ENCODE measurements at regions not wholly inside any gene's neighbourhood (a gene's known extent, or its start where the extent isn't known, plus 50 kb on each side); places are given as distances from the start of the nearest gene placed in this dataset.
"Not testable (repeated sequence)": the region's sequence is repeated elsewhere in the genome, so short reads cannot be mapped to it uniquely, and the experiment has no call there.

GRCh38 chr14:106787626-106788025, 1261.2 kb downstream of the TMEM121 start:
- no peaks in the 10 kb centered on the region for H3K4me1 ChIP-seq (ENCODE audit: insufficient read depth, low read length)
- no peak overlapping the region for H2AFZ ChIP-seq (ENCODE audit: low read depth, low read length)
- no peak overlapping the region for H3K4me3 ChIP-seq (ENCODE audit: low read length)
- no peaks in the 10 kb centered on the region for H3K36me3 ChIP-seq (ENCODE audit: insufficient read depth, low read length)
- no peaks in the 10 kb centered on the region for H3K9me3 ChIP-seq (ENCODE audit: low read length)
- H3K27me3 ChIP-seq (ENCODE audit: insufficient read depth, low read length) = no peaks in the 10 kb centered on the region

GRCh38 chr14:106788534-106788933, 1262.2 kb downstream of the TMEM121 start:
- Histone ChIP-seq H2AFZ (ENCODE audit: low read depth, low read length) (no peak overlapping the region), H3K27me3 (ENCODE audit: insufficient read depth, low read length) (no peaks in the 10 kb centered on the region), H3K4me1 (ENCODE audit: insufficient read depth, low read length) (no peaks in the 10 kb centered on the region), H3K9me3 (ENCODE audit: low read length) (no peaks in the 10 kb centered on the region), H3K36me3 (ENCODE audit: insufficient read depth, low read length) (no peaks in the 10 kb centered on the region), H3K4me3 (ENCODE audit: low read length) (no peak overlapping the region)

DNA sequence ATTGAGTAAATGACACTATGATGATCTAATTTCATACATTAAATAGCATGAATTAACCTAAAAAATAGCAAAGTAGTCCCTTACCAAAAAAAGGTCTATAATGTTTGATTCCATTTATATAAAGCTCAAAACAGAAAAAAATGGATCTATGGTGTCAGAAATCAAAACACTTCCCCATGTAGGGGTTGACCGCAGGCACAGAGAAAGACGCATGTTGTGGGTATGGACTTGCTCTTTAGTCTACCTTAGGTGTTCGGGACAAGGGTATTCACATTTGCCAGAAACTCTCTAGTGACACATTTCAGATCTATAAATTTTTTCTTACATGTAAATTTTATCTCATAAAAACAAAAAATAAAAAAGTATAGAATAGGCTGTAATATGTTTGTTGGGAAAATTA, 1262.9 kb downstream of the TMEM121 start:
- Histone ChIP-seq H3K27me3 (ENCODE audit: insufficient read depth, low read length) (no peaks in the 10 kb centered on the region), H3K4me1 (ENCODE audit: insufficient read depth, low read length) (no peaks in the 10 kb centered on the region), H3K36me3 (ENCODE audit: insufficient read depth, low read length) (no peaks in the 10 kb centered on the region), H3K4me3 (ENCODE audit: low read length) (no peak overlapping the region), H2AFZ (ENCODE audit: low read depth, low read length) (no peak overlapping the region), H3K9me3 (ENCODE audit: low read length) (no peaks in the 10 kb centered on the region)

DNA sequence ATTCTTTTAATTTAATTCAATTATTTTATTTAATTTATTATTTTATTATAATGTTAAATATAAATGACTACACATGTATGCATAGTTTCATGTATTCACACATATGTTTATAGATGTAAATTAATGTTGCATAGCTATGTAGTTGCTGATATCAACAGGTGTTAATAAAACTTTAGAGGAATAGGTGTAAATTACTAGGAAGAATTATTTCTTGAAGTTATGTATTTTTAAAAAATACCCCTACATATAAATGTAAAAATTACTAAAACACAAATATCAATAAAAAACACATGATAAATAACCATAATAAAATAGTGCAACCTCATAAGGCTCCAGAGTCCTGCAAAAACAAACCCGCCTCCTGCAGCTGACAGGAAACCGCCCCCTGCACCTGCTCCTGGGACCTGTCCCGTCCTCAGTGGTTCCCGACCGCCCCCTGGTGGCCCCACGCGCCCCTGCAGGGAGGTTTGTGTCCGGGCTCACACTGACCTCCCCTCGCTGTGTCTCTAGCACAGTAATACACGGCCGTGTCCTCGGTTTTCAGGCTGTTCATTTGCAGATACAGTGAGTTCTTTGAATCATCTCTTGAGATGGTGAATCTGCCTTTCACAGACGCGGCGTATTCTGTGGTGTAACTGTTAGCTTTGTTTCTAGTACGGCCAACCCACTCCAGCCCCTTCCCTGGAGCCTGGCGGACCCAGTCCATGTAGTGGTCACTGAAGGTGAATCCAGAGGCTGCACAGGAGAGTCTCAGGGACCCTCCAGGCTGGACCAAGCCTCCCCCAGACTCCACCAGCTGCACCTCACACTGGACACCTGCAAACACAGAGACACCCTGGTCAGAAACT, 1264.0 kb downstream of the TMEM121 start:
- Histone ChIP-seq H3K4me1 (ENCODE audit: insufficient read depth, low read length) (no peaks in the 10 kb centered on the region), H3K36me3 (ENCODE audit: insufficient read depth, low read length) (no peaks in the 10 kb centered on the region), H3K27me3 (ENCODE audit: insufficient read depth, low read length) (no peaks in the 10 kb centered on the region), H2AFZ (ENCODE audit: low read depth, low read length) (no peak overlapping the region), H3K4me3 (ENCODE audit: low read length) (no peak overlapping the region), H3K9me3 (ENCODE audit: low read length) (no peaks in the 10 kb centered on the region)

- no peaks in the 10 kb centered on the region for H3K36me3 ChIP-seq (ENCODE audit: insufficient read depth, low read length)
- H3K4me3 ChIP-seq (ENCODE audit: low read length) = no peak overlapping the region
- H3K4me1 ChIP-seq (ENCODE audit: insufficient read depth, low read length) = no peaks in the 10 kb centered on the region
- no peaks in the 10 kb centered on the region for H3K27me3 ChIP-seq (ENCODE audit: insufficient read depth, low read length)
- no peaks in the 10 kb centered on the region for H3K9me3 ChIP-seq (ENCODE audit: low read length)
- H2AFZ ChIP-seq (ENCODE audit: low read depth, low read length) = no peak overlapping the region
Measured at GRCh38 chr14:106792543-106792942, 1266.2 kb downstream of the TMEM121 start.

DNA sequence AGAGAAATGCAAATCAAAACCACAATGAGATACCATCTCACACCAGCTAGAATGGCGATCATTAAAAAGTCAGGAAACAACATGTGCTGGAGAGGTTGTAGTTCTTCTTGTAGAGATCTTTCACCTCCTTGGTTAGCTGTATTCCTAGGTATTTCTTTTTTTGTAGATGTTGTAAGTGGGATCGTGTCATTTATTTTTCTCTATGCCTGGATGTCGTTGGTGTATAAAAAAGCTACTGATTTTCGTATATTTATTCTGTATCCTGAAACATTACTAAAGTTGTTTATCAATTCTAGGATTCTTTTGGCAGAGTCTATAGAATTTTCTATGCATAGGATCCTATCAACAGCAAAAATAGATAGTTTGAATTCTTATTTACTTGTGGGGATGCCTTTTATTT, 1271.8 kb downstream of the TMEM121 start:
- not testable (repeated sequence) for H3K27me3 ChIP-seq (ENCODE audit: insufficient read depth, low read length); H3K4me3 ChIP-seq (ENCODE audit: low read length); H3K4me1 ChIP-seq (ENCODE audit: insufficient read depth, low read length); H3K36me3 ChIP-seq (ENCODE audit: insufficient read depth, low read length); H3K9me3 ChIP-seq (ENCODE audit: low read length); H2AFZ ChIP-seq (ENCODE audit: low read depth, low read length)

GRCh38 chr14:106802413-106803364, 1276.3 kb downstream of the TMEM121 start:
- no peak overlapping the region for H3K4me3 ChIP-seq (ENCODE audit: low read length)
- no peaks in the 10 kb centered on the region for H3K36me3 ChIP-seq (ENCODE audit: insufficient read depth, low read length)
- H3K4me1 ChIP-seq (ENCODE audit: insufficient read depth, low read length) = no peaks in the 10 kb centered on the region
- H3K27me3 ChIP-seq (ENCODE audit: insufficient read depth, low read length) = no peaks in the 10 kb centered on the region
- H2AFZ ChIP-seq (ENCODE audit: low read depth, low read length) = no peak overlapping the region
- H3K9me3 ChIP-seq (ENCODE audit: low read length) = no peaks in the 10 kb centered on the region

GRCh38 chr14:106803379-106803778, 1277.0 kb downstream of the TMEM121 start:
- Histone ChIP-seq H3K4me1 (ENCODE audit: insufficient read depth, low read length) (no peaks in the 10 kb centered on the region), H3K27me3 (ENCODE audit: insufficient read depth, low read length) (no peaks in the 10 kb centered on the region), H3K4me3 (ENCODE audit: low read length) (no peak overlapping the region), H2AFZ (ENCODE audit: low read depth, low read length) (no peak overlapping the region), H3K9me3 (ENCODE audit: low read length) (no peaks in the 10 kb centered on the region), H3K36me3 (ENCODE audit: insufficient read depth, low read length) (no peaks in the 10 kb centered on the region)

- no peak overlapping the region for H2AFZ ChIP-seq (ENCODE audit: low read depth, low read length)
- H3K4me3 ChIP-seq (ENCODE audit: low read length) = no peak overlapping the region
- H3K36me3 ChIP-seq (ENCODE audit: insufficient read depth, low read length) = no peaks in the 10 kb centered on the region
- no peaks in the 10 kb centered on the region for H3K4me1 ChIP-seq (ENCODE audit: insufficient read depth, low read length)
- H3K27me3 ChIP-seq (ENCODE audit: insufficient read depth, low read length) = no peaks in the 10 kb centered on the region
- H3K9me3 ChIP-seq (ENCODE audit: low read length) = no peaks in the 10 kb centered on the region
Measured at GRCh38 chr14:106807493-106807892, 1281.1 kb downstream of the TMEM121 start.

- Histone ChIP-seq H3K27me3 (ENCODE audit: insufficient read depth, low read length) (peaks cover 6% of the 10 kb centered on the region), H3K4me1 (ENCODE audit: insufficient read depth, low read length) (no peaks in the 10 kb centered on the region), H3K36me3 (ENCODE audit: insufficient read depth, low read length) (no peaks in the 10 kb centered on the region), H3K9me3 (ENCODE audit: low read length) (no peaks in the 10 kb centered on the region), H2AFZ (ENCODE audit: low read depth, low read length) (no peak overlapping the region), H3K4me3 (ENCODE audit: low read length) (no peak overlapping the region)
Measured at GRCh38 chr14:106808458-106808857, 1282.1 kb downstream of the TMEM121 start.

DNA sequence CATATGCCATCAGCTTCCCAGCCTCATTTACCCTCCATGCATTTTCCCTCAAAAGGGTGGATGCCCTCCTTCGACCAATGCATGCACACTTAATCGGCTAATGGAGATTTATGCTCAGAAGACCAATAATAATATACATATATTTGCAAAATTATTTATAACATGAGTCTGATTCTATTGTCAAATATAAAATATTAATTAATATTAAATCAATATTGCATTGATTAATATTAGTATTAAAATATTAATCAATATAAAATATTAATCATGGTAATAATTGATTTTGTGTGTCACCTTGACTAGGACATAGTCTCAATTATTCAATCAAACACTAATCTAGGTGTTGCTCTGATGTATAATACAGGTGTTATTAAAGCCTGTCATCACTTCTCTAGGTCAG, 1282.5 kb downstream of the TMEM121 start:
- Histone ChIP-seq H3K36me3 (ENCODE audit: insufficient read depth, low read length) (no peaks in the 10 kb centered on the region), H3K4me1 (ENCODE audit: insufficient read depth, low read length) (no peaks in the 10 kb centered on the region), H3K9me3 (ENCODE audit: low read length) (no peaks in the 10 kb centered on the region), H3K27me3 (ENCODE audit: insufficient read depth, low read length) (peaks cover 6% of the 10 kb centered on the region), H2AFZ (ENCODE audit: low read depth, low read length) (no peak overlapping the region), H3K4me3 (ENCODE audit: low read length) (no peak overlapping the region)

DNA sequence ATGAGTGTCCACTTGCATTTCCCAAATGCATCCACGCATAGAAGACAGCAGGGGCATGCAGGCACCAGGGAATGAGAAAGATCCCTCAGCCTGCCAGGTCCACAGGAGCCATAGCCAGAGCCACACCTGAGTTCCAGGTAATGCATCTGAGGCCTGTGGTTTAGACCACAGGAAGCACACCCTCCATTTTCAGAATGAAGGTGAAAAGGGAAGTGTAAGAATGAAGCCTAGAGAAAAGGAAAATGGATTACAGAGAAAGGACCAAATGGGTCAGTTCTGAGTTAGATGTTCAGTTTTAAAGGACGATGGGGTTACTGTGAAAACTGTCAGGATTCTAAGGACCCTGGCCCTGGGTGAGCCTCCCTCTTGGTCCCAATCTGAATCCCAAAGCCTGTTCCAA, 1283.2 kb downstream of the TMEM121 start:
- H3K4me1 ChIP-seq (ENCODE audit: insufficient read depth, low read length) = no peaks in the 10 kb centered on the region
- H3K27me3 ChIP-seq (ENCODE audit: insufficient read depth, low read length) = peaks cover 10% of the 10 kb centered on the region
- H3K9me3 ChIP-seq (ENCODE audit: low read length) = no peaks in the 10 kb centered on the region

DNA sequence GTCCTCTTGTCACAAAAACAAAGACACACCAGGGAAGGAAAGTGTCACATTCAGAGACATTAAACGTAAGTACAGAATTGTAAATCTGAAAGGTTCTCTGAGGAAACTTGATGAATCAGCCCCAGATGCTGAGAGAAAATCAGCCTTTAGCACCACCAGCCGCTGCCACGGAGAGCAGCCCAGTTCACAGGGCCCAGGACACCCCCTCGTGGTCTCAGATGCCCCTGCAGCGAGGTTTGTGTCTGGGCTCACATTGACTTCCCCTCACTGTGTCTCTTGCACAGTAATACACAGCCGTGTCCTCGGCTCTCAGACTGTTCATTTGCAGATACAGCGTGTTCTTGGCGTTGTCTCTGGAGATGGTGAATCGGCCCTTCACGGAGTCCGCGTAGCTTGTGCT, 1283.8 kb downstream of the TMEM121 start:
- not testable (repeated sequence) for H2AFZ ChIP-seq (ENCODE audit: low read depth, low read length); H3K9me3 ChIP-seq (ENCODE audit: low read length); H3K4me3 ChIP-seq (ENCODE audit: low read length); H3K4me1 ChIP-seq (ENCODE audit: insufficient read depth, low read length); H3K36me3 ChIP-seq (ENCODE audit: insufficient read depth, low read length)
- peaks cover 12% of the 10 kb centered on the region for H3K27me3 ChIP-seq (ENCODE audit: insufficient read depth, low read length)

More for the DNA sequence above, 1283.2 kb downstream of the TMEM121 start:
- H3K36me3 ChIP-seq (ENCODE audit: insufficient read depth, low read length) = no peaks in the 10 kb centered on the region
- no peak overlapping the region for H2AFZ ChIP-seq (ENCODE audit: low read depth, low read length)
- no peak overlapping the region for H3K4me3 ChIP-seq (ENCODE audit: low read length)

Measured in neuron (in vitro differentiated cells).